ENCODE measurements at regions not wholly inside any gene's neighbourhood (a gene's known extent, or its start where the extent isn't known, plus 50 kb on each side); places are given as distances from the start of the nearest gene placed in this dataset.

DNA sequence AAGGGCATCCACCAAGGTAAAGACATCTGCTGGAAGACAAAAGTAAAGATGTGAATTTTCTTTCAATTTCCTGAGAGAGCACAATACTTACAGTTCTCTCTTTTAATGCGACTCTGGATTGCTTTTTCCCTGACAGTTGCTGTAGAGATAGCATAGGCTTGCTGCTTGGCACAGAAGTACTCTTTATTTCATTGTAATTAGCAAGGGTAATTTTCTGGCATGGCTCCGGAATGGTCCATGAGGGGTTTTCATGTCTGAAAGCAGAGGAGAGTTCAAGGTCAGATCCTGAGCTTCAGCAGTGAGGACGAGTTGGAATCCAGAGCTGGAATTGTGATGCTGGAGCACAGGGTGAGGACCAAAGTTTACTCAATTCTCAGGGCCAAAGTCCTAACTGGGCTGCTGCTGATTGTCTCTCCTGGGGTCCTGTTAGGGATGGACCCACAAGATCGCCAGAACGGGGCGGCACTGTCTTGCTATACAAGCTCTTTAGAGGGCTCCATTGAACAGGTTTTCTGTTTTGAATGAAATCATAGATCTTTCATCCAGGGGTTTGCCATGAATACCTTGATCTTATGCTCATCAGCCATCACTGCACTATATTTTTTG is 190.0 kb upstream of the MKI67 start:
- peaks cover 0 to 9% of the 10 kb centered on the region in 2 donors for H3K27me3 Mint-ChIP-seq
- H3K27ac Mint-ChIP-seq: no peak overlapping the region
- no peak overlapping the region for H3K4me3 Mint-ChIP-seq
- DNase-seq: no peak
- no peak for ATAC-seq (replicated peaks)
- H3K4me1 Mint-ChIP-seq (ENCODE audit: low read depth in 2 of 2): no peaks in the 10 kb centered on the region
- no peaks in the 10 kb centered on the region for H3K9me3 Mint-ChIP-seq
- H3K36me3 Mint-ChIP-seq (ENCODE audit: insufficient read depth): peaks cover 3% of the 10 kb centered on the region

GRCh38 chr10:128316925-128317324 is 190.7 kb upstream of the MKI67 start:
- Mint-ChIP-seq H3K4me1 (ENCODE audit: low read depth in 2 of 2) (no peaks in the 10 kb centered on the region), H3K27ac (no peak overlapping the region), H3K36me3 (ENCODE audit: insufficient read depth) (peaks cover 3% of the 10 kb centered on the region), H3K27me3 (peaks cover 0 to 8% of the 10 kb centered on the region in 2 donors), H3K9me3 (no peaks in the 10 kb centered on the region), H3K4me3 (no peak overlapping the region)
- ATAC-seq (replicated peaks) (no peak), DNase-seq (no peak)

DNA sequence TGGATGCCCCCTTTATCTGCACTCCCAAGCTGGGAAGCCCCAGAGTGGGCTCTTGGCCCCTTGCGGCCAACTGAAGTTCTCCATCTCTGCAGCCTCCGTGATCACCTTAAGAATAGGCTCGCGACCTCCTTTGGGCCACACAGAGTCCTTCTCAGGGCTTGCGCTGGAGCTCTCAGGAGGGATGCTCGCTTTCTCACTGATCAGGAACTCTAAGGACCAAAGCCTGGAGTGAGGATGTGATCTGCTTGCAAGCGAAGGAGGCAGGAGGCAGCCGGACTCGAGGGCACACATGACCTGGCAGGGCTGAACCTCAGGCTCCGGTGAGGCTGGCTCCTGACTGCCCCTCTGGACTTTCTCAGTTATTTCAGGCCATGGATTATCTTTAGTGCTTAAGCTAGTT is 192.1 kb upstream of the MKI67 start:
- Mint-ChIP-seq H3K27ac (no peak overlapping the region), H3K9me3 (no peaks in the 10 kb centered on the region), H3K4me3 (no peak overlapping the region), H3K36me3 (ENCODE audit: insufficient read depth) (peaks cover 3% of the 10 kb centered on the region), H3K4me1 (ENCODE audit: low read depth in 2 of 2) (no peaks in the 10 kb centered on the region), H3K27me3 (peaks cover 0 to 19% of the 10 kb centered on the region in 2 donors)
- DNase-seq (no peak), ATAC-seq (replicated peaks) (no peak)

GRCh38 chr10:128318913-128319312 is 192.7 kb upstream of the MKI67 start:
- Mint-ChIP-seq H3K4me1 (ENCODE audit: low read depth in 2 of 2) (no peaks in the 10 kb centered on the region), H3K27me3 (peaks cover under 1 to 25% of the 10 kb centered on the region in 2 donors), H3K4me3 (no peak overlapping the region), H3K9me3 (no peaks in the 10 kb centered on the region), H3K27ac (no peak overlapping the region), H3K36me3 (ENCODE audit: insufficient read depth) (peaks cover 3% of the 10 kb centered on the region)
- no peak for ATAC-seq (replicated peaks)
- no peak for DNase-seq

GRCh38 chr10:128322106-128322505 is 195.9 kb upstream of the MKI67 start:
- DNase-seq (no peak), ATAC-seq (replicated peaks) (no peak)
- Mint-ChIP-seq H3K4me1 (ENCODE audit: low read depth in 2 of 2) (no peaks in the 10 kb centered on the region), H3K36me3 (ENCODE audit: insufficient read depth) (no peaks in the 10 kb centered on the region), H3K4me3 (no peak overlapping the region), H3K9me3 (no peaks in the 10 kb centered on the region), H3K27me3 (peaks cover 15 to 55% of the 10 kb centered on the region in 2 donors), H3K27ac (no peak overlapping the region)

- Mint-ChIP-seq H3K9me3 (no peaks in the 10 kb centered on the region), H3K4me1 (ENCODE audit: low read depth in 2 of 2) (no peaks in the 10 kb centered on the region), H3K27me3 (peaks cover 15 to 60% of the 10 kb centered on the region in 2 donors), H3K4me3 (no peak overlapping the region), H3K27ac (no peak overlapping the region), H3K36me3 (ENCODE audit: insufficient read depth) (no peaks in the 10 kb centered on the region)
- DNase-seq: no peak
- ATAC-seq (replicated peaks): no peak
Measured at GRCh38 chr10:128322950-128323349, 196.7 kb upstream of the MKI67 start.

- ATAC-seq (replicated peaks): no peak
- Mint-ChIP-seq H3K36me3 (ENCODE audit: insufficient read depth) (no peaks in the 10 kb centered on the region), H3K4me3 (no peak overlapping the region), H3K27me3 (peaks cover 21 to 66% of the 10 kb centered on the region in 2 donors), H3K4me1 (ENCODE audit: low read depth in 2 of 2) (no peaks in the 10 kb centered on the region), H3K9me3 (no peaks in the 10 kb centered on the region), H3K27ac (no peak overlapping the region)
- DNase-seq: no peak
Measured at GRCh38 chr10:128324058-128324827, 198.0 kb upstream of the MKI67 start.

GRCh38 chr10:128325788-128326187 is 199.6 kb upstream of the MKI67 start:
- ATAC-seq (replicated peaks) (no peak), DNase-seq (no peak)
- peaks cover 21 to 66% of the 10 kb centered on the region in 2 donors for H3K27me3 Mint-ChIP-seq
- no peaks in the 10 kb centered on the region for H3K9me3 Mint-ChIP-seq
- H3K4me1 Mint-ChIP-seq (ENCODE audit: low read depth in 2 of 2): no peaks in the 10 kb centered on the region
- H3K27ac Mint-ChIP-seq: no peak overlapping the region
- no peaks in the 10 kb centered on the region for H3K36me3 Mint-ChIP-seq (ENCODE audit: insufficient read depth)
- H3K4me3 Mint-ChIP-seq: no peak overlapping the region

DNA sequence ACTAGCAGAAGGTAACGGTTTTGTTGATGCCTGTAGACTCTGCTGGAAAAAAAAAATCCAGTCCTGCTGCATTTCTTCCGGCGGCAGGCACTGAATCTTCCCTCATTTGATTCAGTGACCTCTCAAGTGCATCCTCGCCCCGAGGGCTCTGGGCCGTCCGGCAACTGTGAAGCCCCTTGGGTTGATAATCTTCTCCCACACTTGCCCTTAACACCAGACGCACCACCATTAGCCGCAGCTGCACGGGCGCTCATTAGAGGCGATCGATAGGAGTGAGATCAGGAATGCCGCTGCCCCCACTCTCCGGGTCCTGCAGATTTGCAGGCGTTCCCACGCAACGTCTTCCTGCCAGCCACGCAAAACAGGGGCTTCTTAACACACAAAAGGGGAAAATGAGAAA is 200.0 kb upstream of the MKI67 start:
- DNase-seq (no peak), ATAC-seq (replicated peaks) (no peak)
- Mint-ChIP-seq H3K36me3 (ENCODE audit: insufficient read depth) (no peaks in the 10 kb centered on the region), H3K27ac (no peak overlapping the region), H3K4me1 (ENCODE audit: low read depth in 2 of 2) (no peaks in the 10 kb centered on the region), H3K9me3 (no peaks in the 10 kb centered on the region), H3K4me3 (no peak overlapping the region), H3K27me3 (peaks cover 21 to 66% of the 10 kb centered on the region in 2 donors)

DNA sequence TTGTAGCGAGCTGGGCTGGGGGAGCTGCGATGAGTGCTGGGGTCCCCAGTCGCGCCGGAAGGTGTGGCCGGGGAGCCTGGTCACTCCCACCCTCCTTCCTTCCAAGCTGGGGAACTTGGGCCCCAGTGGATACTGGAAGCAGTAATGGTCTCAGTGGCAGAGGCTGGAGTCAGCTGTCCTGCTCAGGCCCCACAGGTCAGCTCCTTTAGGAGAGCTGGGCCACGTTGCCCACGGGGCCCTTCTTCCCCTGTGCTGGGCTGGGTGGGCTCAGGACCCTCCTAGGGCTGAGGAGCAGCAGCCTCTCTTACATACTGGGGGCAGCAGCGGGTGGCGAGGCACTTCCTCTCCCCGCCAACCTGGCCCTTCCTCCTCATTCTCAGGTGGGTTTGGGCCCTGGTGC is 200.6 kb upstream of the MKI67 start:
- ATAC-seq (replicated peaks): no peak
- Mint-ChIP-seq H3K4me1 (ENCODE audit: low read depth in 2 of 2) (no peaks in the 10 kb centered on the region), H3K9me3 (no peaks in the 10 kb centered on the region), H3K27me3 (peaks cover 21 to 62% of the 10 kb centered on the region in 2 donors), H3K27ac (no peak overlapping the region), H3K4me3 (no peak overlapping the region), H3K36me3 (ENCODE audit: insufficient read depth) (no peaks in the 10 kb centered on the region)
- no peak for DNase-seq

GRCh38 chr10:128336401-128336800 is 210.2 kb upstream of the MKI67 start:
- H3K27ac Mint-ChIP-seq: no peak overlapping the region
- ATAC-seq (replicated peaks): no peak

GRCh38 chr10:128337860-128338378 is 211.7 kb upstream of the MKI67 start:
- H3K36me3 Mint-ChIP-seq (ENCODE audit: insufficient read depth): no peaks in the 10 kb centered on the region
- DNase-seq (no peak), ATAC-seq (replicated peaks) (no peak)
- H3K4me3 Mint-ChIP-seq: no peak overlapping the region
- H3K27me3 Mint-ChIP-seq: peaks cover 18 to 31% of the 10 kb centered on the region in 2 donors
- no peaks in the 10 kb centered on the region for H3K4me1 Mint-ChIP-seq (ENCODE audit: low read depth in 2 of 2)
- H3K9me3 Mint-ChIP-seq: no peaks in the 10 kb centered on the region
- H3K27ac Mint-ChIP-seq: no peak overlapping the region

More at GRCh38 chr10:128336401-128336800, 210.2 kb upstream of the MKI67 start:
- Mint-ChIP-seq H3K4me1 (ENCODE audit: low read depth in 2 of 2) (no peaks in the 10 kb centered on the region), H3K9me3 (no peaks in the 10 kb centered on the region), H3K4me3 (no peak overlapping the region), H3K27me3 (peaks cover 18 to 31% of the 10 kb centered on the region in 2 donors), H3K36me3 (ENCODE audit: insufficient read depth) (no peaks in the 10 kb centered on the region)
- DNase-seq: no peak

DNA sequence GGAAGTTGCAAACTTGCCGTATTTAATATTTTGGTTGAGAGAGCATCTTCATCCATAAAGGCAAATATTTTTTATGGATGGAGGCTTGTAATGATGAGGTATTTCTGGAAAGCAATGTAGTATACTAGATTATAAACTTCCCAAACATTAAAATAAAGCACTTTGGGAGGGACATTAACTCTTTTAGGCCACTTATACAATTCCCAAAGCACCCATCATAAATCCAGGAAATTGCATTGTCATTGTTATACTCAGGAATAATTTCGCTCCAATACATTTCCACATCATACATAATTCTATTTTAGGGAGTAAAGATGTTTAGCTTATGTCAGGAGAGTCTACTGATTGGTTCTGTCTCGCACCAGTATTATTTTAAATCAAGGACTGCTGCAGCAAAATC is 212.7 kb upstream of the MKI67 start:
- Mint-ChIP-seq H3K9me3 (no peaks in the 10 kb centered on the region), H3K4me1 (ENCODE audit: low read depth in 2 of 2) (no peaks in the 10 kb centered on the region), H3K27me3 (peaks cover 12 to 31% of the 10 kb centered on the region in 2 donors), H3K36me3 (ENCODE audit: insufficient read depth) (no peaks in the 10 kb centered on the region), H3K4me3 (no peak overlapping the region), H3K27ac (no peak overlapping the region)
- DNase-seq (no peak), ATAC-seq (replicated peaks) (no peak)

DNA sequence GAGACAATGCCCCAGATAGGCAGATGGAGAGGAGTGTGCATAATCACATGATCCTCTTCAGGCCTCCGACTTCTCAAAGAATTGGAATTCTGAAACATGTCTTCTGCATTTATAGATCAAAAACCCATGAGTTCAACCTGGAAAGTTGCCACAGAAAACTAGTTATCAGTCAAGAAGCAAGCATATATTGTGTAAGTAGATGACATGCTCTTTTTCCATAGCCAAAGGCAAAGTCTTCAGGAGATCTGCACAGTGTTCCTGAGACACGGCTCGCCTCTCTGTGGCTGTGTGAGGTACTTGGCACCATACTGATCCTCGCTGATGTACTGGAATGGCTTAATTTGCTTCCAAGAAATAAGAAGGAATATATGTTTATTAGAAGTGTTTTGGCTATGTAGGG is 213.5 kb upstream of the MKI67 start:
- no peak for ATAC-seq (replicated peaks)
- no peaks in the 10 kb centered on the region for H3K36me3 Mint-ChIP-seq (ENCODE audit: insufficient read depth)
- no peaks in the 10 kb centered on the region for H3K9me3 Mint-ChIP-seq
- DNase-seq: no peak
- H3K27me3 Mint-ChIP-seq: peaks cover 12 to 31% of the 10 kb centered on the region in 2 donors
- H3K4me3 Mint-ChIP-seq: no peak overlapping the region
- H3K27ac Mint-ChIP-seq: no peak overlapping the region
- no peaks in the 10 kb centered on the region for H3K4me1 Mint-ChIP-seq (ENCODE audit: low read depth in 2 of 2)

Data from effector memory CD8-positive, alpha-beta T cell (primary cell).